Vagina (tissue), 2 donors: ENCODE measurements at regions not wholly inside any gene's neighbourhood (a gene's known extent, or its start where the extent isn't known, plus 50 kb on each side); places are given as distances from the start of the nearest gene placed in this dataset.
"Not testable (repeated sequence)": the region's sequence is repeated elsewhere in the genome, so short reads cannot be mapped to it uniquely, and the experiment has no call there.

Source experiments
- POLR2AphosphoS5 ChIP-seq, 2 donors: sonication (generic); formaldehyde crosslinking; IDR thresholded peaks; one replicate each; pipeline ENCODE4 v1.9.0; 2017; ENCODE audit warnings: antibody characterized with exemption in 2 of 2, mild to moderate bottlenecking in 2 of 2, low read depth in 1 of 2; ENCODE audit not compliant: insufficient read depth in 1 of 2
- TF ChIP-seq, protein P1 (sequence below), 3 experiments: fragments of 450-650 bp in 2 of 3; fragments of 200-600 bp in 1 of 3; sonication (generic) in 1 of 3; IDR thresholded peaks; one replicate each; pipeline ENCODE4 v1.5.1; 2017 to 2019; ENCODE audit warnings: antibody characterized with exemption in 3 of 3, mild to moderate bottlenecking in 2 of 3, moderate library complexity in 2 of 3

DNA sequence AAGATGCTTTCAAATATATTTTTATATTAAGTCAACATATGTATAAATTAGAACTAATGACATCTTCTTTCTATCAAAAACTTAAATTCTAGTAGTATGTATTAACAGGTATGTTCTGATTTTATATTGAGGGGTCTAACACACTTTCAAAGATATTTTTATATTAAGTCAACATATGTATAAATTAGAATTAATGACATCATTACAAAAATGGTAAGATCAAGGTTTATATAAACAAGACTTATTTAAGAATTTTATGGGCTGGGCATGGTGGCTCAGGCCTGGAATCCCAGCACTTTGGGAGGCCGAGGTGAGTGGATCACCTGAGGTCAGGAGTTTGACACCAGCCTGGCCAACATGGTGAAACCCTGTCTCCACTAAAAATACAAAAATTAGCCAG is 194.6 kb upstream of the CXCR4 start:
- TF ChIP-seq, protein P1, sequence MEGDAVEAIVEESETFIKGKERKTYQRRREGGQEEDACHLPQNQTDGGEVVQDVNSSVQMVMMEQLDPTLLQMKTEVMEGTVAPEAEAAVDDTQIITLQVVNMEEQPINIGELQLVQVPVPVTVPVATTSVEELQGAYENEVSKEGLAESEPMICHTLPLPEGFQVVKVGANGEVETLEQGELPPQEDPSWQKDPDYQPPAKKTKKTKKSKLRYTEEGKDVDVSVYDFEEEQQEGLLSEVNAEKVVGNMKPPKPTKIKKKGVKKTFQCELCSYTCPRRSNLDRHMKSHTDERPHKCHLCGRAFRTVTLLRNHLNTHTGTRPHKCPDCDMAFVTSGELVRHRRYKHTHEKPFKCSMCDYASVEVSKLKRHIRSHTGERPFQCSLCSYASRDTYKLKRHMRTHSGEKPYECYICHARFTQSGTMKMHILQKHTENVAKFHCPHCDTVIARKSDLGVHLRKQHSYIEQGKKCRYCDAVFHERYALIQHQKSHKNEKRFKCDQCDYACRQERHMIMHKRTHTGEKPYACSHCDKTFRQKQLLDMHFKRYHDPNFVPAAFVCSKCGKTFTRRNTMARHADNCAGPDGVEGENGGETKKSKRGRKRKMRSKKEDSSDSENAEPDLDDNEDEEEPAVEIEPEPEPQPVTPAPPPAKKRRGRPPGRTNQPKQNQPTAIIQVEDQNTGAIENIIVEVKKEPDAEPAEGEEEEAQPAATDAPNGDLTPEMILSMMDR (IDR thresholded peaks at IDR 0.05), result not testable (repeated sequence)
- not testable (repeated sequence) for TF ChIP-seq POLR2AphosphoS5 (IDR thresholded peaks at IDR 0.05; ENCODE audit: insufficient read depth in 1 of 2, low read depth in 1 of 2)
